ENCODE measurements at regions not wholly inside any gene's neighbourhood (a gene's known extent, or its start where the extent isn't known, plus 50 kb on each side); places are given as distances from the start of the nearest gene placed in this dataset.

- H3K36me3 ChIP-seq (ENCODE audit: control insufficient read depth, insufficient read depth, low read length), result no peaks in the 10 kb centered on the region
- DNase-seq (ENCODE audit: low read depth in 2 of 2), result no peak
- H3K9me3 ChIP-seq (ENCODE audit: control insufficient read depth, insufficient read depth, low read depth, low read length), result no peaks in the 10 kb centered on the region
- H4K20me1 ChIP-seq (ENCODE audit: control insufficient read depth, extremely low read depth, insufficient read depth, low read length), result no peaks in the 10 kb centered on the region
- no peak for TF ChIP-seq EZH2 (IDR thresholded peaks at IDR 0.05; ENCODE audit: low read length, missing control alignments)
- TF ChIP-seq CTCF (conservative IDR thresholded peaks at IDR 0.05 in 1 of 2, IDR thresholded peaks at IDR 0.05 in 1 of 2; ENCODE audit: low read depth in 1 of 2, low read length in 2 of 2), result no peak
- no peak overlapping the region for H2AFZ ChIP-seq (ENCODE audit: low read length)
- H3K4me3 ChIP-seq (replicated peaks in 1 of 4; ENCODE audit: control extremely low read depth in 1 of 4, insufficient read depth in 1 of 4, low read depth in 3 of 4, low read length in 4 of 4), result no peak overlapping the region
- no peaks in the 10 kb centered on the region for H3K27me3 ChIP-seq (ENCODE audit: control insufficient read depth, insufficient read depth, low read length)
- no peaks in the 10 kb centered on the region for H3K79me2 ChIP-seq (ENCODE audit: control insufficient read depth, insufficient read depth, low read length)
- H3K27ac ChIP-seq (ENCODE audit: insufficient read depth, low read length), result no peak overlapping the region
- no peak overlapping the region for H3K4me2 ChIP-seq (ENCODE audit: extremely low read depth, insufficient read depth, low read length)
- no peaks in the 10 kb centered on the region for H3K4me1 ChIP-seq (ENCODE audit: control insufficient read depth, extremely low read depth, insufficient read depth, low read length)
- H3K9ac ChIP-seq (ENCODE audit: insufficient read depth, low read length), result no peak overlapping the region
Measured at GRCh38 chr4:33477715-33478114, 2757.5 kb downstream of the PCDH7 start.

DNA sequence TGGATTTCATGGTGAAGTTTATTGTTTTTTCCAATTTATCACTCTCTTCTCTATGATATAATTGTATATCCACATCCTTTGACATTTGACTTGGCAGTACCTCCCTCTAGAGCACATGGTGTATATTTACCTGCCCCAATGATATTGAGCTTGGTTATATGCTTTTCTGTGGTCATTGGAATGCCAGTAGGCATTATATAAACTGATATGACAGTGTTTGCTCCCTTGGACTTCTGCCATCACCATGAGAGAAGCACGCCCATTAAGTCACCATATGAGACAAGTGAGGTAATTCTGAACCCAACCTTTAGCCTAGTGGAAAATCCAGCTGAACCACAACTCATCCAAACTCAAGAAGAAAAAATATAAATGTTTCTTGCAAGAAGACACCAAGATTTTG is 2761.5 kb downstream of the ARAP2 start:
- Histone ChIP-seq H3K27me3 (ENCODE audit: control insufficient read depth, insufficient read depth, low read length) (no peaks in the 10 kb centered on the region), H3K4me1 (ENCODE audit: control insufficient read depth, extremely low read depth, insufficient read depth, low read length) (no peaks in the 10 kb centered on the region), H3K9ac (ENCODE audit: insufficient read depth, low read length) (no peak overlapping the region), H3K4me2 (ENCODE audit: extremely low read depth, insufficient read depth, low read length) (no peak overlapping the region), H4K20me1 (ENCODE audit: control insufficient read depth, extremely low read depth, insufficient read depth, low read length) (no peaks in the 10 kb centered on the region), H2AFZ (ENCODE audit: low read length) (no peak overlapping the region), H3K4me3 (replicated peaks in 1 of 4; ENCODE audit: control extremely low read depth in 1 of 4, insufficient read depth in 1 of 4, low read depth in 3 of 4, low read length in 4 of 4) (no peak overlapping the region), H3K27ac (ENCODE audit: insufficient read depth, low read length) (no peak overlapping the region), H3K79me2 (ENCODE audit: control insufficient read depth, insufficient read depth, low read length) (no peaks in the 10 kb centered on the region), H3K9me3 (ENCODE audit: control insufficient read depth, insufficient read depth, low read depth, low read length) (no peaks in the 10 kb centered on the region), H3K36me3 (ENCODE audit: control insufficient read depth, insufficient read depth, low read length) (no peaks in the 10 kb centered on the region)
- DNase-seq (ENCODE audit: low read depth in 2 of 2), result peak in 1 of 2 donors; percentile 1
- TF ChIP-seq EZH2 (IDR thresholded peaks at IDR 0.05; ENCODE audit: low read length, missing control alignments) (no peak), CTCF (conservative IDR thresholded peaks at IDR 0.05 in 1 of 2, IDR thresholded peaks at IDR 0.05 in 1 of 2; ENCODE audit: low read depth in 1 of 2, low read length in 2 of 2) (no peak)

GRCh38 chr4:33485111-33485510 is 2759.2 kb downstream of the ARAP2 start:
- no peak overlapping the region for H3K27ac ChIP-seq (ENCODE audit: insufficient read depth, low read length)
- H3K36me3 ChIP-seq (ENCODE audit: control insufficient read depth, insufficient read depth, low read length), result no peaks in the 10 kb centered on the region
- no peak overlapping the region for H3K9ac ChIP-seq (ENCODE audit: insufficient read depth, low read length)
- H3K4me3 ChIP-seq (replicated peaks in 1 of 4; ENCODE audit: control extremely low read depth in 1 of 4, insufficient read depth in 1 of 4, low read depth in 3 of 4, low read length in 4 of 4), result no peak overlapping the region
- H3K79me2 ChIP-seq (ENCODE audit: control insufficient read depth, insufficient read depth, low read length), result no peaks in the 10 kb centered on the region
- H3K27me3 ChIP-seq (ENCODE audit: control insufficient read depth, insufficient read depth, low read length), result no peaks in the 10 kb centered on the region
- no peak overlapping the region for H3K4me2 ChIP-seq (ENCODE audit: extremely low read depth, insufficient read depth, low read length)
- no peak for DNase-seq (ENCODE audit: low read depth in 2 of 2)
- H3K4me1 ChIP-seq (ENCODE audit: control insufficient read depth, extremely low read depth, insufficient read depth, low read length), result no peaks in the 10 kb centered on the region
- TF ChIP-seq EZH2 (IDR thresholded peaks at IDR 0.05; ENCODE audit: low read length, missing control alignments) (no peak), CTCF (conservative IDR thresholded peaks at IDR 0.05 in 1 of 2, IDR thresholded peaks at IDR 0.05 in 1 of 2; ENCODE audit: low read depth in 1 of 2, low read length in 2 of 2) (no peak)
- no peak overlapping the region for H2AFZ ChIP-seq (ENCODE audit: low read length)
- H3K9me3 ChIP-seq (ENCODE audit: control insufficient read depth, insufficient read depth, low read depth, low read length), result no peaks in the 10 kb centered on the region
- H4K20me1 ChIP-seq (ENCODE audit: control insufficient read depth, extremely low read depth, insufficient read depth, low read length), result no peaks in the 10 kb centered on the region

All from fibroblast of lung (primary cell).